Mesendoderm (in vitro differentiated cells): ENCODE measurements at regions not wholly inside any gene's neighbourhood (a gene's known extent, or its start where the extent isn't known, plus 50 kb on each side); places are given as distances from the start of the nearest gene placed in this dataset.
A peak's percentile ranks its signal among the peaks of the same experiment; 100 is the strongest.

Experiments used
- DNase-seq: peaks from one replicate; pipeline ENCODE4 v3.0.0; 2013
- H2AK5ac ChIP-seq: 2 replicates; pipeline ENCODE4 v1.6.1; 2013; ENCODE audit warnings: low read length, inconsistent platforms
- H2BK120ac ChIP-seq: 2 replicates; pipeline ENCODE4 v1.6.1; 2013; ENCODE audit warnings: low read depth, mild to moderate bottlenecking, low read length, moderate library complexity, mixed read lengths
- H2BK15ac ChIP-seq: replicated peaks from 2 replicates; pipeline ENCODE4 v1.6.1; 2013; ENCODE audit warnings: low read depth, mild to moderate bottlenecking, moderate library complexity
- H2BK5ac ChIP-seq: 2 replicates; pipeline ENCODE4 v1.6.1; 2013; ENCODE audit warnings: low read length, inconsistent platforms
- H3K18ac ChIP-seq: 2 replicates; pipeline ENCODE4 v1.6.1; 2013; ENCODE audit warnings: mild to moderate bottlenecking, low read length, mixed read lengths
- H3K23ac ChIP-seq: one replicate; pipeline ENCODE4 v1.6.1; 2013; ENCODE audit warnings: low read length
- H3K27ac ChIP-seq: 2 replicates; pipeline ENCODE4 v1.5.1; 2013; ENCODE audit warnings: low read depth, mild to moderate bottlenecking, inconsistent platforms, low read length, moderate library complexity
- H3K27me3 ChIP-seq: 2 replicates; pipeline ENCODE4 v1.6.1; 2013; ENCODE audit warnings: low read length, control low read depth, mild to moderate bottlenecking, inconsistent platforms; ENCODE audit not compliant: insufficient read depth, poor library complexity
- H3K36me3 ChIP-seq: 2 replicates; pipeline ENCODE4 v1.6.1; 2013; ENCODE audit warnings: low read length, inconsistent platforms; ENCODE audit not compliant: control insufficient read depth, insufficient read depth
- H3K4ac ChIP-seq: one replicate; pipeline ENCODE4 v1.6.1; 2013; ENCODE audit warnings: low read depth, mild to moderate bottlenecking, low read length, moderate library complexity
- H3K4me1 ChIP-seq: 2 replicates; pipeline ENCODE4 v1.6.1; 2013; ENCODE audit warnings: low read depth, low read length, inconsistent platforms; ENCODE audit not compliant: control insufficient read depth
- H3K4me2 ChIP-seq: 2 replicates; pipeline ENCODE4 v1.6.1; 2013; ENCODE audit warnings: low read length
- H3K4me3 ChIP-seq: 2 replicates; pipeline ENCODE4 v1.5.1; 2013; ENCODE audit warnings: mild to moderate bottlenecking, low read length
- H3K56ac ChIP-seq: one replicate; pipeline ENCODE4 v1.6.1; 2013; ENCODE audit warnings: low read length
- H3K79me1 ChIP-seq: 2 replicates; pipeline ENCODE4 v1.6.1; 2013; ENCODE audit warnings: low read length, inconsistent platforms
- H3K79me2 ChIP-seq: 2 replicates; pipeline ENCODE4 v1.6.1; 2013; ENCODE audit warnings: mild to moderate bottlenecking, low read length; ENCODE audit not compliant: control insufficient read depth, insufficient read depth
- H3K9ac ChIP-seq: 2 replicates; pipeline ENCODE4 v1.6.1; 2013; ENCODE audit warnings: low read length, inconsistent platforms
- H4K5ac ChIP-seq: one replicate; pipeline ENCODE4 v1.6.1; 2013; ENCODE audit warnings: low read length
- H4K8ac ChIP-seq: one replicate; pipeline ENCODE4 v1.6.1; 2013; ENCODE audit warnings: low read depth, mild to moderate bottlenecking, control low read depth, low read length, moderate library complexity
- WGBS: extraction: QIAGEN DNeasy Blood & Tissue Kit; methylation state at CpG from one replicate; pipeline ENCODE4 v1.1.7; 2013; ENCODE audit warnings: low lambda C conversion rate, missing lambda C conversion rate; ENCODE audit not compliant: insufficient coverage; ENCODE audit errors: extremely low coverage; 5-methylcytosine and 5-hydroxymethylcytosine counted together

GRCh38 chr1:57966340-57966739 is 542.5 kb upstream of the DAB1 start:
- no peak for DNase-seq
- WGBS = no CpG with 5 or more reads among the region's 5 CpGs

GRCh38 chr1:57963581-57963980 is 539.7 kb upstream of the DAB1 start:
- H2BK120ac ChIP-seq = no peak overlapping the region
- H4K5ac ChIP-seq = no peak overlapping the region
- H4K8ac ChIP-seq = no peak overlapping the region
- no peak overlapping the region for H3K4ac ChIP-seq
- H3K4me2 ChIP-seq = no peak overlapping the region
- no peaks in the 10 kb centered on the region for H3K36me3 ChIP-seq
- DNase-seq = no peak
- no peak overlapping the region for H2BK15ac ChIP-seq
- no peaks in the 10 kb centered on the region for H3K79me1 ChIP-seq
- no CpG with 5 or more reads among the region's 6 CpGs for WGBS
- H3K4me3 ChIP-seq = no peak overlapping the region
- no peak overlapping the region for H2BK5ac ChIP-seq
- H2AK5ac ChIP-seq = no peak overlapping the region
- no peaks in the 10 kb centered on the region for H3K27me3 ChIP-seq
- H3K9ac ChIP-seq = no peak overlapping the region
- no peak overlapping the region for H3K18ac ChIP-seq
- H3K56ac ChIP-seq = no peak overlapping the region
- H3K27ac ChIP-seq = no peak overlapping the region
- no peak overlapping the region for H3K23ac ChIP-seq
- H3K4me1 ChIP-seq = no peaks in the 10 kb centered on the region
- no peaks in the 10 kb centered on the region for H3K79me2 ChIP-seq

More at GRCh38 chr1:57966340-57966739, 542.5 kb upstream of the DAB1 start:
- H2AK5ac ChIP-seq = no peak overlapping the region
- H3K4ac ChIP-seq = no peak overlapping the region
- no peak overlapping the region for H3K23ac ChIP-seq
- no peak overlapping the region for H3K27ac ChIP-seq
- no peak overlapping the region for H4K8ac ChIP-seq
- H3K4me1 ChIP-seq = no peaks in the 10 kb centered on the region
- H3K56ac ChIP-seq = no peak overlapping the region
- H3K27me3 ChIP-seq = no peaks in the 10 kb centered on the region
- H3K79me1 ChIP-seq = no peaks in the 10 kb centered on the region
- no peak overlapping the region for H3K18ac ChIP-seq
- no peak overlapping the region for H3K9ac ChIP-seq
- no peak overlapping the region for H2BK120ac ChIP-seq
- H2BK5ac ChIP-seq = no peak overlapping the region
- H3K4me3 ChIP-seq = no peak overlapping the region
- no peaks in the 10 kb centered on the region for H3K79me2 ChIP-seq
- H4K5ac ChIP-seq = no peak overlapping the region
- H3K36me3 ChIP-seq = no peaks in the 10 kb centered on the region
- H2BK15ac ChIP-seq = no peak overlapping the region
- no peak overlapping the region for H3K4me2 ChIP-seq

GRCh38 chr1:57959531-57960241 is 535.8 kb upstream of the DAB1 start:
- no peak overlapping the region for H2BK120ac ChIP-seq
- no peak overlapping the region for H4K8ac ChIP-seq
- H3K4me1 ChIP-seq = no peaks in the 10 kb centered on the region
- no peak overlapping the region for H3K23ac ChIP-seq
- no peaks in the 10 kb centered on the region for H3K79me1 ChIP-seq
- H2BK5ac ChIP-seq = no peak overlapping the region
- WGBS = no CpG with 5 or more reads among the region's 8 CpGs
- H3K36me3 ChIP-seq = no peaks in the 10 kb centered on the region
- no peak overlapping the region for H3K18ac ChIP-seq
- no peak overlapping the region for H3K27ac ChIP-seq
- H2BK15ac ChIP-seq = no peak overlapping the region
- H3K79me2 ChIP-seq = no peaks in the 10 kb centered on the region
- H3K56ac ChIP-seq = no peak overlapping the region
- H4K5ac ChIP-seq = no peak overlapping the region
- no peak overlapping the region for H2AK5ac ChIP-seq
- no peak overlapping the region for H3K4me2 ChIP-seq
- no peak overlapping the region for H3K4ac ChIP-seq
- H3K9ac ChIP-seq = no peak overlapping the region
- H3K27me3 ChIP-seq = no peaks in the 10 kb centered on the region
- DNase-seq = no peak
- no peak overlapping the region for H3K4me3 ChIP-seq

- Histone ChIP-seq H3K36me3 (no peaks in the 10 kb centered on the region), H4K8ac (no peak overlapping the region), H2BK5ac (no peak overlapping the region), H3K56ac (no peak overlapping the region), H3K4me3 (no peak overlapping the region), H3K4me1 (no peaks in the 10 kb centered on the region), H3K79me2 (no peaks in the 10 kb centered on the region), H2AK5ac (no peak overlapping the region), H3K79me1 (no peaks in the 10 kb centered on the region), H2BK15ac (no peak overlapping the region), H3K27ac (no peak overlapping the region), H3K9ac (no peak overlapping the region), H3K4me2 (no peak overlapping the region), H3K4ac (no peak overlapping the region), H2BK120ac (no peak overlapping the region), H3K23ac (no peak overlapping the region), H3K18ac (no peak overlapping the region), H3K27me3 (no peaks in the 10 kb centered on the region), H4K5ac (no peak overlapping the region)
- no CpG with 5 or more reads among the region's 2 CpGs for WGBS
- no peak for DNase-seq
Observed at GRCh38 chr1:57957576-57957975, 533.7 kb upstream of the DAB1 start.

GRCh38 chr1:57951390-57951789 is 527.5 kb upstream of the DAB1 start:
- Histone ChIP-seq H3K9ac (no peak overlapping the region), H3K27me3 (no peaks in the 10 kb centered on the region), H3K4me1 (no peaks in the 10 kb centered on the region), H4K8ac (no peak overlapping the region), H4K5ac (no peak overlapping the region), H2BK5ac (no peak overlapping the region), H3K18ac (no peak overlapping the region), H2AK5ac (no peak overlapping the region), H3K4me2 (no peak overlapping the region), H3K4ac (no peak overlapping the region), H3K23ac (no peak overlapping the region), H3K27ac (no peak overlapping the region), H2BK15ac (no peak overlapping the region), H3K4me3 (no peak overlapping the region), H2BK120ac (no peak overlapping the region), H3K36me3 (no peaks in the 10 kb centered on the region), H3K79me1 (no peaks in the 10 kb centered on the region), H3K56ac (no peak overlapping the region), H3K79me2 (no peaks in the 10 kb centered on the region)
- WGBS = no CpG with 5 or more reads among the region's 4 CpGs
- DNase-seq = no peak

- no CpG with 5 or more reads among the region's 2 CpGs for WGBS
- Histone ChIP-seq H3K4ac (no peak overlapping the region), H3K27me3 (no peaks in the 10 kb centered on the region), H3K79me2 (no peaks in the 10 kb centered on the region), H3K18ac (no peak overlapping the region), H3K36me3 (no peaks in the 10 kb centered on the region), H2BK5ac (no peak overlapping the region), H4K8ac (no peak overlapping the region), H4K5ac (no peak overlapping the region), H3K4me1 (no peaks in the 10 kb centered on the region), H3K27ac (no peak overlapping the region), H2BK15ac (no peak overlapping the region), H3K4me3 (no peak overlapping the region), H2BK120ac (no peak overlapping the region), H2AK5ac (no peak overlapping the region), H3K23ac (no peak overlapping the region), H3K56ac (no peak overlapping the region), H3K79me1 (no peaks in the 10 kb centered on the region), H3K4me2 (no peak overlapping the region), H3K9ac (no peak overlapping the region)
- peak; percentile 11 for DNase-seq
Observed at GRCh38 chr1:57949168-57949567, 525.3 kb upstream of the DAB1 start.
